Esophagus muscularis mucosa (tissue), 4 donors: ENCODE measurements at regions not wholly inside any gene's neighbourhood (a gene's known extent, or its start where the extent isn't known, plus 50 kb on each side); places are given as distances from the start of the nearest gene placed in this dataset.

Experiments used
- CTCF ChIP-seq, 3 experiments: fragments of 200-600 bp in 2 of 3; fragments of 450-650 bp in 1 of 3; sonication (generic) in 2 of 3; IDR thresholded peaks; one replicate each; pipeline ENCODE4 v1.5.1; 2017 to 2019; ENCODE audit warnings: antibody characterized with exemption in 3 of 3, mild to moderate bottlenecking in 2 of 3, moderate library complexity in 1 of 3
- EP300 ChIP-seq: sonication (generic); formaldehyde crosslinking; IDR thresholded peaks from one replicate; pipeline ENCODE4 v1.6.1; 2017; ENCODE audit warnings: antibody characterized with exemption
- POLR2A ChIP-seq: fragments of 450-650 bp; IDR thresholded peaks from one replicate; pipeline ENCODE4 v1.6.1; 2017; ENCODE audit warnings: antibody characterized with exemption, moderate library complexity, mild to moderate bottlenecking, low read depth
- POLR2AphosphoS5 ChIP-seq, 2 donors: sonication (generic); formaldehyde crosslinking; IDR thresholded peaks; one replicate each; pipeline ENCODE4 v1.6.1; 2017; ENCODE audit warnings: antibody characterized with exemption in 2 of 2

- TF ChIP-seq CTCF (IDR thresholded peaks at IDR 0.05) (no peak), POLR2A (no peak), POLR2AphosphoS5 (IDR thresholded peaks at IDR 0.05) (no peak), EP300 (no peak)
These were observed 105.4 kb upstream of the SPRED2 start for GRCh38 chr2:65537651-65538385.
